Activated gamma-delta T cell treated with anti-CD3 and anti-CD28 coated beads, Interleukin-2, amount 50 U/mL, for 16 hours (primary cell): ENCODE measurements at regions not wholly inside any gene's neighbourhood (a gene's known extent, or its start where the extent isn't known, plus 50 kb on each side); places are given as distances from the start of the nearest gene placed in this dataset.
"Not testable (repeated sequence)": the region's sequence is repeated elsewhere in the genome, so short reads cannot be mapped to it uniquely, and the experiment has no call there.

Experiments used
- DNase-seq: peaks from one replicate; pipeline ENCODE4 v3.0.0-alpha.2; 2020; ENCODE audit warnings: low read depth

DNA sequence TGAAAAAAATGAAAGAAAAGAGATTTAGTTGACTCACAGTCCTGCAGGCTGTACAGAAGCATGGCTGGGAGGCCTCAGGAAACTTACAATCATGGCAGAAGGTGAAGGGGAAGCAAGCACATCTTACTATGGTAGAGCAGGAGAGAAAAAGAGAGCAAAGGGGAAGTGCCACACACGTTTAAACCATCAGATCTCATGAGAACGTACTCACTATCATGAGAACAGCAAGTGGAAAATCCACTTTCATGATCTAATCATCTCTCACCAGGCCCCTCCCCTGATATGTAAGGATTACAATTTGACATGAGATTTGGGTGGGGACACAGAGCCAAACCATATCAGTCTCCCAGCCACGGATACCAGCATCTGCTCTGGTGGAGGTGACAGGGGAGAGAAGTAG is 50.8 kb upstream of the CPOX start:
- DNase-seq = no peak

- no peak for DNase-seq
These were observed 51.6 kb upstream of the CPOX start for GRCh38 chr3:98645039-98645438.

GRCh38 chr3:98646680-98647079 is 53.3 kb upstream of the CPOX start:
- DNase-seq = no peak

- no peak for DNase-seq
These were observed 53.8 kb upstream of the CPOX start for GRCh38 chr3:98647197-98647596.

- DNase-seq = no peak
These were observed 57.8 kb upstream of the CPOX start for GRCh38 chr3:98650971-98651779.

GRCh38 chr3:98651780-98652077 is 58.3 kb upstream of the CPOX start:
- no peak for DNase-seq

GRCh38 chr3:98655666-98656065 is 62.3 kb upstream of the CPOX start:
- no peak for DNase-seq

DNA sequence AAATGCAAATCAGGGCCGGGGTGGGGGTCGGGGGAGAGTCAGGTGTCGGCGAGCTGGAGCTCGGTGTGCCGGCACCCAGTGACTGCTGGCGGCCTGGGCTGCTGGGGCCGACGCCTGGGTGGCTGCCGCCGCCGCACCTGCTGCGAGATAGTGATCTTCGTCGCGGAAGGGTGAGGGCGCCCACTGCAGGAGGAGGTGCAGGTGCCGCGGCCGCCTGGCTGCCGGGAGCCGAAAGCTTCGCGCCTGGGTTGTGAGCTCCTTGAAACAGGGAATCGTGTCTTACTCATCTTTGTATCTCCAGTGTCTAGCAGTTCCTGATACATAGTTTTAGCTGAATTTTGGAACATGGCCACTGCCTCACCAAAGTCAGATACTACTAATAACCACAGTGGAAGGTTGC is 64.0 kb upstream of the CPOX start:
- peak; percentile 9 for DNase-seq

DNA sequence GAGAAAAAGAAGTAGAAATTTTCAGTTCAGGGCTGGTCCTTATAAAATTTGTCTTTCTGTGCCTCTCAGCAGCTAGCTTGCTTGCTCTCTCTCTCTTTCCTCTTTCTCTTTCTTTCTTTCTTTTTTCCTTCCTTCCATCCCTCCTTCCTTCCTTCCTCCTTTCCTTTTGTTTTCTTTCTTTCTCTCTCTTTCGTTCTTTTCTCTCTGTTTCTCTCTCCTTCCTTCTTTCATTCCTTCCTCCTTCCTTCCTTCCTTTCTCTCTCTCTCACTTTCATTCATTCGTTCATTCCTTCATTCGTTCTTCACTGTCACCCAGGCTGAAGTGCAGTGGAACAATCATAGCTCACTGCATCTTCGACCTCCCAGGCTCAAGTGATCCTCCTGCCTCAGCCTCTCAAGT is 69.3 kb upstream of the CPOX start:
- no peak for DNase-seq

GRCh38 chr3:98670020-98670419 is 76.6 kb upstream of the CPOX start:
- DNase-seq = no peak

GRCh38 chr3:98679986-98680385 is 83.2 kb upstream of the ST3GAL6 start:
- DNase-seq = no peak

DNA sequence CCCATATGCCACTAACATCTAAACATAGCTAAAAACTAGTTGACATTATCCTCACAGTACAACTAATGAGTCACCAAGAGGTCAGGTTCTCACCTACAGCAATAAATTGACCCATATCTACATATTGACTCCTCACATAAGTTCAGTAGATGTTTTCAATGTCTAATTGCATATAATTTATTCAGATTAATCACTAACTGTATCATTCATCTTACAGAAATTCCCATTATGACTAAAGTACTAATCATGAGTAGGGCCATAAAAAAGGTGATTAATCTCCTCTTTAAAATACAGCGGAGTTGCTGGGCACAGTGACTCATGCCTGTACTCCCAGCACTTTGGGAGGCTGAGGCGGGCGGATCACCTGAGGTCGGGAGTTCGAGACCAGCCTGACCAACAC is 82.4 kb upstream of the ST3GAL6 start:
- DNase-seq = no peak

- DNase-seq = no peak
These were observed 81.7 kb upstream of the ST3GAL6 start for GRCh38 chr3:98681486-98681885.

DNA sequence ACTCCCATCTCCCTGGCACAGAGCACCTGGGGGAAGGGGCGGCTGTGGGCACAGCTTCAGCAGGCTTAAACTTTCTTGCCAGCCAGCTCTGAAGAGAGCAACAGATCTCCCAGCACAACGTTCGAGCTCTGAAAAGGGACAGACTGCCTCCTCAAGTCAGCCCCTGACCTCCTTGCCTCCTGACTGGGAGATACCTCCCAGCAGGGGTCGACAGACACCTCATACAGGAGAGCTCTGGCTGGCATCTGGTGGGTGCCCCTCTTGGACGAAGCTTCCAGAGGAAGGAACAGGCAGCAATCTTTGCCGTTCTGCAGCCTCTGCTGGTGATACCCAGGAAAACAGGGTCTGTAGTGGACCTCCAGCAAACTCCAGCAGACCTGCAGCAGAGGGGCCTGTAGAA is 80.7 kb upstream of the ST3GAL6 start:
- not testable (repeated sequence) for DNase-seq

DNA sequence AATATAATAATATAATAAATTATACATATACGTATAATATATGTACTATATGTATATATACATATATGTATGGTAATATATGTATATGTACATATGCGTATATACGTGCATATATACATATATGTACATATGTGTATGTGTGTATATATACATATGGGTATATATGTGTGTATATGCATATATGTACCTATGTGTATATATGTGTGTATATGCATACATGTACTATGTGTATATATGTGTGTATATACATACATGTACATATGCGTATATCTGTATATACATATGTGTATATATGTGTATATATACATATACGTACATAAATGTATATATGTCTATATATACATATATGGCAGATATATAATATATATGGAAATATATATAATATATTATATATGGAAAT is 74.8 kb upstream of the ST3GAL6 start:
- no peak for DNase-seq

- DNase-seq = no peak
These were observed 72.3 kb upstream of the ST3GAL6 start for GRCh38 chr3:98690876-98691275.

DNA sequence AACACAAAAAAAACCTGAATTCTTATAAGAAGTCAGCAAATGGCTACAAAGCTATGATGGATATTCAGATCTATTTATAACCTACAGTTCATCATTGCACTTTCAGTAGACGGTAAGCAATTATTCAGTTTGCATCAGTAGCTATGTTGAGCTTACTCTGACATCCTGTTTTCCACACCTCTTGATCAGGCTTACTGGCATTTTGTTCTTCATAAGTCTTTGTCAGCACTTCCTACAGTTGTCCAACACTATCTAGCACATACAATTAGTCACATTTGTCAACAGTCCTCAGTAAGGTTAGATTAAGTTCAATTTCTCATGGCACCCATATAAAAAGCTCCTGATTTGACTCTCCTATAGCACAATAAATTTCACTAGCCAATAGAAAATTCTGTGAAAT is 71.2 kb upstream of the ST3GAL6 start:
- no peak for DNase-seq

GRCh38 chr3:98692787-98693473 is 70.2 kb upstream of the ST3GAL6 start:
- DNase-seq = no peak

GRCh38 chr3:98695796-98696195 is 67.3 kb upstream of the ST3GAL6 start:
- no peak for DNase-seq

GRCh38 chr3:98696296-98696695 is 66.8 kb upstream of the ST3GAL6 start:
- not testable (repeated sequence) for DNase-seq

DNA sequence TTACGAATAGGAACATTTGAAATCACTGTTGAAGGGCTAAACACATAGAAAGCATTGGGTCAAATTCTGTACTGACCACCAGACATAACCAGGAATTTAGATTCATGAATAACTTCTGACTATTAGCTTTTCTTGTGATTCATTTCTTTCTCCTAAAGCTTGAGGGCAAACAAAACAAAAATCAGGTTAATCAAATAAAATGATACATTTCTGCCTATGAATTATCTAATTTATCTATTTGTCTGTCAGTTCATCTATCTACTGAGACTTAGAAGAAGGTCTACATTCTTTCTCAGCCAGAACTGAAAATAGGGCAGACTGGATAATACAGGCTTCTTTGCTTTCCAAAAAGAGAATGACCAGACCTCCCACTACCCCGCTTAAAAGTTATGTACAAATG is 65.9 kb upstream of the ST3GAL6 start:
- no peak for DNase-seq

DNA sequence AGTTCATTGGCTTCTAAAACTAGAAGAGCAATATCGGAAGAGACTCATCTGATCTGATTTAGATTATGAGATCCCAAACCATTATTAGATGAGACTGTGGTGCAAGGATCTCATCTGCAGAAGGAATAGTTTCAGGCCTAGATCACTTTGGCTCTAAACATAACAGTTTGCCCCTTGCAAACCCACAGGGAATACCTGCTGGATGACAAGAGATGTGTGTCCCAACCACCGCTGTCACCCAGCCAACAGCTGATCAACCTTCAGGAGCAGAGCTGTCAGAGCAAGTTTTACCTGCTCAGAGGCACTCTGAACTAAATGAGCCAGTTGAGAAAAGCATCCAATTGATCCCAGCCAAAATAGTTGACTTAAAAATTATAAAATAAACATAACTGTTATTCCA is 64.0 kb upstream of the ST3GAL6 start:
- DNase-seq = no peak

- DNase-seq = no peak
These were observed 62.0 kb upstream of the ST3GAL6 start for GRCh38 chr3:98701071-98701675.

DNA sequence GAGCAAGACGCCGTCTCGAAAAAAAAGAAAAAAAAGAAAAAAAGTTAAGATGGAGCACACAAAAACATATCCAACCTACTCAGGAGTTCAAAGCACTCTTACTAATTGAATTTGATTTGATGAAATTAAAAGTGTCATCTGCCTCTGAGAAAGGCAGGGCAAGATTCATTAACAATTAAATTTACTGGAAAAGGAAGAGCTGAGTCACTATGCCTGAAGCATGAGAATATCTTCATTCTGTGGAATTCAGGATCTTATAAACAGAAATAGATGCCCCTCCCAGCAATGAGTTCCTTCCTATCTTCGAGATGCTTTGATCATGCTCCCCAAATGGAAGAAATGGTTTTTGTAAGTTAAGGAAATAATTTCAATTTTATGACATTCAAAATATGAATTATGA is 61.0 kb upstream of the ST3GAL6 start:
- no peak for DNase-seq
